Astrocyte (in vitro differentiated cells and primary cell): ENCODE measurements at regions not wholly inside any gene's neighbourhood (a gene's known extent, or its start where the extent isn't known, plus 50 kb on each side); places are given as distances from the start of the nearest gene placed in this dataset.

Experiments
- DNase-seq: peaks from one replicate; pipeline ENCODE4 v3.0.0-alpha.2; 2010; ENCODE audit warnings: low read depth
- FAIRE-seq: peaks from 2 replicates; lab custom pipeline; 2011; peaks lifted over from hg19 to GRCh38; lab: Jason Lieb, UNC
- H2AFZ ChIP-seq: 2 replicates; pipeline ENCODE4 v1.6.0; 2012; ENCODE audit warnings: low read depth, low read length, inconsistent platforms
- H3K27ac ChIP-seq: 2 replicates; pipeline ENCODE4 v1.5.1; 2011; ENCODE audit warnings: low read depth, low read length, inconsistent platforms
- H3K27me3 ChIP-seq: 2 replicates; pipeline ENCODE4 v1.6.0; 2011; ENCODE audit warnings: low read length, inconsistent platforms; ENCODE audit not compliant: insufficient read depth
- H3K36me3 ChIP-seq: 2 replicates; pipeline ENCODE4 v1.5.1; 2011; ENCODE audit warnings: low read length, inconsistent platforms; ENCODE audit not compliant: insufficient read depth
- H3K4me1 ChIP-seq: 2 replicates; pipeline ENCODE4 v1.5.1; 2011; ENCODE audit warnings: low read length, inconsistent platforms; ENCODE audit not compliant: insufficient read depth
- H3K4me2 ChIP-seq: 2 replicates; pipeline ENCODE4 v1.6.0; 2012; ENCODE audit warnings: low read length, inconsistent platforms
- H3K4me3 ChIP-seq: 2 replicates; pipeline ENCODE4 v1.5.1; 2011; ENCODE audit warnings: low read depth, mild to moderate bottlenecking, low read length, inconsistent platforms; ENCODE audit not compliant: insufficient read depth
- H3K79me2 ChIP-seq: 2 replicates; pipeline ENCODE4 v1.6.0; 2012; ENCODE audit warnings: mild to moderate bottlenecking, low read length, inconsistent platforms; ENCODE audit not compliant: insufficient read depth
- H3K9ac ChIP-seq: 2 replicates; pipeline ENCODE4 v1.6.0; 2012; ENCODE audit warnings: mild to moderate bottlenecking, low read length, inconsistent platforms
- H3K9me3 ChIP-seq: 2 replicates; pipeline ENCODE4 v1.5.1; 2012; ENCODE audit warnings: low read depth, mild to moderate bottlenecking, low read length, inconsistent platforms; ENCODE audit not compliant: insufficient read depth
- H4K20me1 ChIP-seq: 2 replicates; pipeline ENCODE4 v1.6.0; 2012; ENCODE audit warnings: low read length, inconsistent platforms; ENCODE audit not compliant: insufficient read depth
- H3K27ac Mint-ChIP-seq: one replicate; pipeline ENCODE4 v1.8.0; 2021; ENCODE audit warnings: mild to moderate bottlenecking, mixed read lengths; ENCODE audit not compliant: unreplicated experiment
- H3K27me3 Mint-ChIP-seq: one replicate; pipeline ENCODE4 v1.8.0; 2021; ENCODE audit warnings: low read depth, mixed read lengths; ENCODE audit not compliant: unreplicated experiment
- H3K36me3 Mint-ChIP-seq: one replicate; pipeline ENCODE4 v1.8.0; 2021; ENCODE audit warnings: low read depth, mixed read lengths; ENCODE audit not compliant: unreplicated experiment
- H3K4me1 Mint-ChIP-seq: one replicate; pipeline ENCODE4 v1.8.0; 2021; ENCODE audit warnings: low read depth, mixed read lengths; ENCODE audit not compliant: unreplicated experiment
- H3K4me3 Mint-ChIP-seq: one replicate; pipeline ENCODE4 v1.8.0; 2021; ENCODE audit warnings: mild to moderate bottlenecking, moderate library complexity, mixed read lengths; ENCODE audit not compliant: unreplicated experiment
- H3K9me3 Mint-ChIP-seq: one replicate; pipeline ENCODE4 v1.8.0; 2021; ENCODE audit warnings: mild to moderate bottlenecking, mixed read lengths; ENCODE audit not compliant: unreplicated experiment
- EZH2 ChIP-seq: IDR thresholded peaks from 2 replicates; pipeline ENCODE4 v1.6.1; 2012; ENCODE audit warnings: mild to moderate bottlenecking, low read length, inconsistent platforms; ENCODE audit not compliant: insufficient read depth
- TF ChIP-seq, protein P1 (sequence below): IDR thresholded peaks from 2 replicates; pipeline ENCODE4 v1.5.1; 2011; ENCODE audit warnings: low read depth, mild to moderate bottlenecking, inconsistent platforms, low read length, moderate library complexity; ENCODE audit not compliant: insufficient read depth

DNA sequence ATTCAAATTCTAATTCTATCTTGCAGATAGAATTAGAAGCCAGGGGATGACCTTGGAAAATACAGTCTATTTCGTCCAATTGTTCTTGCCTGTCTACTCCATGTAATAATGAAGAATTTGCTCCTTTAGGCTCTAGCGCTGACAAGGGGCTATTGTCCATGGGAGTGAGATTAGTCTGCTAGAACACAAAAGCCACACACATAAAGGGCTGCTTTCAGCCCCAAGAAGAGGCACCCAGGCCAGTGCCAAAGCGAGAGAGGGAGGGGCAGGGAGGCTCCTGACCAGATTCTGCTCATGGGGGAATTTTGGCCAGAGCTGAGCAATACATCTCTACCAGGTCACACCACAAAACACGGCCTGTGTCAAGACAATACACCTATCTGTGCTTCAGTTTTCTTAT is 1306.9 kb downstream of the UQCRFS1 start:
- Mint-ChIP-seq H3K27ac (no peak overlapping the region), H3K9me3 (peaks cover 13% of the 10 kb centered on the region), H3K36me3 (no peaks in the 10 kb centered on the region), H3K4me1 (no peaks in the 10 kb centered on the region), H3K27me3 (peaks cover 1% of the 10 kb centered on the region), H3K4me3 (no peak overlapping the region)
- Histone ChIP-seq H3K4me2 (no peak overlapping the region), H3K4me3 (no peak overlapping the region), H3K27me3 (no peaks in the 10 kb centered on the region), H4K20me1 (no peaks in the 10 kb centered on the region), H3K9me3 (peaks cover 3% of the 10 kb centered on the region), H3K79me2 (no peaks in the 10 kb centered on the region), H3K9ac (no peak overlapping the region), H2AFZ (no peak overlapping the region), H3K27ac (no peak overlapping the region), H3K36me3 (no peaks in the 10 kb centered on the region), H3K4me1 (no peaks in the 10 kb centered on the region)
- FAIRE-seq = no peak
- no peak for DNase-seq
- no peak for TF ChIP-seq EZH2
- TF ChIP-seq, protein P1, sequence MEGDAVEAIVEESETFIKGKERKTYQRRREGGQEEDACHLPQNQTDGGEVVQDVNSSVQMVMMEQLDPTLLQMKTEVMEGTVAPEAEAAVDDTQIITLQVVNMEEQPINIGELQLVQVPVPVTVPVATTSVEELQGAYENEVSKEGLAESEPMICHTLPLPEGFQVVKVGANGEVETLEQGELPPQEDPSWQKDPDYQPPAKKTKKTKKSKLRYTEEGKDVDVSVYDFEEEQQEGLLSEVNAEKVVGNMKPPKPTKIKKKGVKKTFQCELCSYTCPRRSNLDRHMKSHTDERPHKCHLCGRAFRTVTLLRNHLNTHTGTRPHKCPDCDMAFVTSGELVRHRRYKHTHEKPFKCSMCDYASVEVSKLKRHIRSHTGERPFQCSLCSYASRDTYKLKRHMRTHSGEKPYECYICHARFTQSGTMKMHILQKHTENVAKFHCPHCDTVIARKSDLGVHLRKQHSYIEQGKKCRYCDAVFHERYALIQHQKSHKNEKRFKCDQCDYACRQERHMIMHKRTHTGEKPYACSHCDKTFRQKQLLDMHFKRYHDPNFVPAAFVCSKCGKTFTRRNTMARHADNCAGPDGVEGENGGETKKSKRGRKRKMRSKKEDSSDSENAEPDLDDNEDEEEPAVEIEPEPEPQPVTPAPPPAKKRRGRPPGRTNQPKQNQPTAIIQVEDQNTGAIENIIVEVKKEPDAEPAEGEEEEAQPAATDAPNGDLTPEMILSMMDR = no peak

DNA sequence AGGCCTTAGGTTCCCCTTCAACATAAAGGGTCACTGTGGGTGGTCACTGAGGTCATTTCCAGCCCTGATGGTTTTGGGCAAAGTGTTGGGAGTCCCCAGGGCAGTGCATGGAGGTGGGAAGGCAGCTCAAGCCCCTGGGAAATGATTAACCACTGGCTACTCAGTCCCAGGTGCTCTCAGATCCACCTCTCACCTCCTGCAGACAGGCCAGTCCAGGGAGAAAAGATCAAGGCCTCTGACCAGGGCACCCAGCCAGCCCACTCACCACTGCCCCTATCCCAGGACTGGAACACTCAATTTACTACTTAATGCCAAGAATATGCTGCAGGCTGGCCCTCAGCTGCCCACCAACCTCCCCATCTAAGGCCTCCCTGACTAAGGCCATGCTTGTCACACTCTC is 1307.9 kb downstream of the UQCRFS1 start:
- TF ChIP-seq EZH2 = no peak
- TF ChIP-seq, protein P1 = no peak
- Histone ChIP-seq H3K27me3 (no peaks in the 10 kb centered on the region), H3K4me3 (no peak overlapping the region), H2AFZ (no peak overlapping the region), H3K4me2 (no peak overlapping the region), H3K36me3 (no peaks in the 10 kb centered on the region), H3K9me3 (peaks cover 2% of the 10 kb centered on the region), H3K27ac (no peak overlapping the region), H3K79me2 (no peaks in the 10 kb centered on the region), H3K4me1 (no peaks in the 10 kb centered on the region), H4K20me1 (no peaks in the 10 kb centered on the region), H3K9ac (no peak overlapping the region)
- H3K4me3 Mint-ChIP-seq = no peak overlapping the region
- H3K4me1 Mint-ChIP-seq = no peaks in the 10 kb centered on the region
- no peak overlapping the region for H3K27ac Mint-ChIP-seq
- DNase-seq = no peak
- FAIRE-seq = no peak
- no peaks in the 10 kb centered on the region for H3K36me3 Mint-ChIP-seq
- H3K27me3 Mint-ChIP-seq = peaks cover 6% of the 10 kb centered on the region
- H3K9me3 Mint-ChIP-seq = peaks cover 12% of the 10 kb centered on the region

DNA sequence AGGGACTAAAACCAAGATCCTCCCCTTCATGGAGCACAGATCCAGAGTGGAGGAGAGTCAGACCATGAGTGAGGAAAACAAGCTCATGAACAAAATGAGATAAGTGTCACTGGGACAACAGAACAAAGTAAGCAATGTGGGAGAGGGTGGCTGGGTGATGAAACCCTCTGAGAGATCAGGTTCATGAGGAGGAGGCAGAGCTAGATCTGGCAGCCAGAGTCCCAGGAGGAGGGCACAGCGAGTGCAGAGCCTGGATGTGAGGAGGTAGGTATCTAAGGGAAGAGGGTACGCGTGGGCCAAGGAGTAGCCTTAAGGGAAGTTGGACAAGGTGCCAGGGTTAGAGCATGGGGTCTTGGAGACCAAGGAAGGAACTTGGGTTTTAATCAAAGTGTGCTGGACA is 1311.9 kb downstream of the UQCRFS1 start:
- Histone ChIP-seq H3K27me3 (no peaks in the 10 kb centered on the region), H3K9ac (no peak overlapping the region), H3K4me2 (no peak overlapping the region), H2AFZ (no peak overlapping the region), H3K79me2 (no peaks in the 10 kb centered on the region), H3K4me3 (no peak overlapping the region), H3K36me3 (no peaks in the 10 kb centered on the region), H3K27ac (no peak overlapping the region), H3K4me1 (no peaks in the 10 kb centered on the region), H3K9me3 (peaks cover 7% of the 10 kb centered on the region), H4K20me1 (no peaks in the 10 kb centered on the region)
- DNase-seq (no peak), FAIRE-seq (no peak)
- H3K36me3 Mint-ChIP-seq = no peaks in the 10 kb centered on the region
- H3K4me1 Mint-ChIP-seq = no peaks in the 10 kb centered on the region
- H3K4me3 Mint-ChIP-seq = no peak overlapping the region
- H3K27ac Mint-ChIP-seq = no peak overlapping the region
- no peak for TF ChIP-seq EZH2
- TF ChIP-seq, protein P1 = no peak
- H3K9me3 Mint-ChIP-seq = peaks cover 14% of the 10 kb centered on the region
- H3K27me3 Mint-ChIP-seq = peaks cover 8% of the 10 kb centered on the region
